GM18517 (cell line): ENCODE measurements at regions not wholly inside any gene's neighbourhood (a gene's known extent, or its start where the extent isn't known, plus 50 kb on each side); places are given as distances from the start of the nearest gene placed in this dataset.

Experiments
- ATAC-seq: cut with Tn5 transposase; IDR thresholded peaks from one replicate; pipeline ENCODE4 v1.9.1; 2021; ENCODE audit warnings: mild to moderate bottlenecking, moderate library complexity; ENCODE audit not compliant: unreplicated experiment

- no peak for ATAC-seq
Observed at GRCh38 chr1:187079330-187079729, 250.6 kb downstream of the PLA2G4A start.

- ATAC-seq = no peak
Observed at GRCh38 chr1:187091666-187092065, 262.9 kb downstream of the PLA2G4A start.

GRCh38 chr1:187092104-187092503 lies 263.4 kb downstream of the PLA2G4A start:
- ATAC-seq = no peak

- ATAC-seq = no peak
Observed at GRCh38 chr1:187096689-187097088, 267.9 kb downstream of the PLA2G4A start.

- ATAC-seq = peak; percentile 61
Observed at GRCh38 chr1:187110351-187110750, 281.6 kb downstream of the PLA2G4A start.

- no peak for ATAC-seq
Observed at GRCh38 chr1:187114792-187115191, 286.0 kb downstream of the PLA2G4A start.

- no peak for ATAC-seq
Observed at GRCh38 chr1:187121661-187122060, 292.9 kb downstream of the PLA2G4A start.

GRCh38 chr1:187122566-187122965 lies 293.8 kb downstream of the PLA2G4A start:
- no peak for ATAC-seq

GRCh38 chr1:187129132-187129531 lies 300.4 kb downstream of the PLA2G4A start:
- ATAC-seq = no peak

- no peak for ATAC-seq
Observed at GRCh38 chr1:187143783-187144182, 315.0 kb downstream of the PLA2G4A start.

- ATAC-seq = no peak
Observed at GRCh38 chr1:187146388-187146787, 317.6 kb downstream of the PLA2G4A start.

GRCh38 chr1:187151555-187151954 lies 322.8 kb downstream of the PLA2G4A start:
- ATAC-seq = no peak

GRCh38 chr1:187153047-187153446 lies 324.3 kb downstream of the PLA2G4A start:
- ATAC-seq = no peak

GRCh38 chr1:187157115-187157514 lies 328.4 kb downstream of the PLA2G4A start:
- no peak for ATAC-seq

GRCh38 chr1:187157552-187157951 lies 328.8 kb downstream of the PLA2G4A start:
- no peak for ATAC-seq

GRCh38 chr1:187167555-187167954 lies 338.8 kb downstream of the PLA2G4A start:
- no peak for ATAC-seq

GRCh38 chr1:187168297-187168696 lies 339.5 kb downstream of the PLA2G4A start:
- no peak for ATAC-seq

- ATAC-seq = no peak
Observed at GRCh38 chr1:187185389-187185788, 356.6 kb downstream of the PLA2G4A start.

GRCh38 chr1:187197685-187198084 lies 368.9 kb downstream of the PLA2G4A start:
- no peak for ATAC-seq

GRCh38 chr1:187203257-187203656 lies 374.5 kb downstream of the PLA2G4A start:
- ATAC-seq = no peak

- no peak for ATAC-seq
Observed at GRCh38 chr1:187212377-187212776, 383.6 kb downstream of the PLA2G4A start.

- ATAC-seq = no peak
Observed at GRCh38 chr1:187226396-187226795, 397.6 kb downstream of the PLA2G4A start.

GRCh38 chr1:187228790-187229189 lies 400.0 kb downstream of the PLA2G4A start:
- ATAC-seq = no peak

- ATAC-seq = no peak
Observed at GRCh38 chr1:187229496-187229895, 400.7 kb downstream of the PLA2G4A start.
